22Rv1 (cell line): ENCODE measurements at regions not wholly inside any gene's neighbourhood (a gene's known extent, or its start where the extent isn't known, plus 50 kb on each side); places are given as distances from the start of the nearest gene placed in this dataset.

Source experiments
- CTCF ChIP-seq: fragments of 450-650 bp; IDR thresholded peaks from 2 replicates; pipeline ENCODE4 v1.5.1; 2017; ENCODE audit warnings: mild to moderate bottlenecking
- ZFX ChIP-seq: fragments of 450-650 bp; IDR thresholded peaks from 2 replicates; pipeline ENCODE4 v1.6.1; 2017; ENCODE audit warnings: antibody characterized with exemption, borderline replicate concordance

- TF ChIP-seq CTCF (no peak), ZFX (no peak)
Measured at GRCh38 chr19:23992348-23992747, 77.7 kb downstream of the ZNF726 start.
